Neural cell (in vitro differentiated cells): ENCODE measurements at regions not wholly inside any gene's neighbourhood (a gene's known extent, or its start where the extent isn't known, plus 50 kb on each side); places are given as distances from the start of the nearest gene placed in this dataset.

Source experiments
- H2AFZ ChIP-seq: fragments of 200-600, 300-800 bp; sonication (generic), shearing (Covaris generic); 2 replicates; pipeline ENCODE4 v1.6.0; 2014; ENCODE audit warnings: low read depth, mild to moderate bottlenecking, antibody characterized with exemption, low read length, moderate library complexity
- H3F3A ChIP-seq: fragments of 200-600 bp; shearing (Covaris generic); 2 replicates; pipeline ENCODE4 v1.6.1; 2016; ENCODE audit warnings: mild to moderate bottlenecking, moderate library complexity, mixed read lengths, antibody characterized with exemption, low read length; ENCODE audit not compliant: insufficient read depth, poor library complexity, severe bottlenecking
- H3K27ac ChIP-seq: fragments of 200-600, 300-800 bp; sonication (generic), shearing (Covaris generic); 2 replicates; pipeline ENCODE4 v1.5.1; 2014; ENCODE audit warnings: mild to moderate bottlenecking, low read length, moderate library complexity
- H3K27me3 ChIP-seq: fragments of 300-800, 200-600 bp; sonication (generic), shearing (Covaris generic); 2 replicates; pipeline ENCODE4 v1.6.0; 2014; ENCODE audit warnings: mild to moderate bottlenecking, low read depth, low read length, moderate library complexity; ENCODE audit not compliant: insufficient read depth
- H3K36me3 ChIP-seq: fragments of 300-800, 200-600 bp; sonication (generic), shearing (Covaris generic); 2 replicates; pipeline ENCODE4 v1.5.1; 2014; ENCODE audit warnings: mild to moderate bottlenecking, antibody characterized with exemption, low read length, moderate library complexity; ENCODE audit not compliant: insufficient read depth
- H3K4me2 ChIP-seq: fragments of 300-800, 200-600 bp; sonication (generic), shearing (Covaris generic); 2 replicates; pipeline ENCODE4 v1.6.0; 2014; ENCODE audit warnings: mild to moderate bottlenecking, low read length
- H3K4me3 ChIP-seq: fragments of 300-800, 200-600 bp; sonication (generic), shearing (Covaris generic); 2 replicates; pipeline ENCODE4 v1.5.1; 2014; ENCODE audit warnings: mild to moderate bottlenecking, low read length, moderate library complexity
- H3K79me2 ChIP-seq: fragments of 200-600 bp; shearing (Covaris generic); replicated peaks from 2 replicates; pipeline ENCODE4 v1.6.0; 2014; ENCODE audit warnings: mild to moderate bottlenecking, low read length, moderate library complexity; ENCODE audit not compliant: insufficient read depth
- H3K9ac ChIP-seq: fragments of 300-800, 200-600 bp; sonication (generic), shearing (Covaris generic); 2 replicates; pipeline ENCODE4 v1.6.1; 2016; ENCODE audit warnings: mild to moderate bottlenecking, low read length, mixed read lengths
- H3K9me2 ChIP-seq: fragments of 200-600 bp; shearing (Covaris generic); 2 replicates; pipeline ENCODE4 v1.6.1; 2016; ENCODE audit warnings: mild to moderate bottlenecking, low read length, mixed read lengths; ENCODE audit not compliant: insufficient read depth
- H3K9me3 ChIP-seq: fragments of 200-600, 300-800 bp; sonication (generic), shearing (Covaris generic); 2 replicates; pipeline ENCODE4 v1.6.1; 2016; ENCODE audit warnings: mild to moderate bottlenecking, mixed run types, low read length, moderate library complexity, mixed read lengths
- H4K20me1 ChIP-seq: fragments of 200-600 bp; shearing (Covaris generic); 2 replicates; pipeline ENCODE4 v1.6.1; 2016; ENCODE audit warnings: mild to moderate bottlenecking, mixed run types; ENCODE audit not compliant: insufficient read depth
- CTCF ChIP-seq: fragments of 450-650 bp; IDR thresholded peaks from 2 replicates; pipeline ENCODE4 v1.5.1; 2014; ENCODE audit warnings: antibody characterized with exemption, mild to moderate bottlenecking, moderate library complexity; ENCODE audit not compliant: poor library complexity, severe bottlenecking
- EP300 ChIP-seq: fragments of 450-650 bp; conservative IDR thresholded peaks from 2 replicates; pipeline ENCODE4 v1.6.1; 2014; ENCODE audit warnings: antibody characterized with exemption, mild to moderate bottlenecking, moderate library complexity; ENCODE audit not compliant: poor library complexity, severe bottlenecking
- EZH2 ChIP-seq: fragments of 200-600, 300-800 bp; shearing (Covaris generic), sonication (generic); IDR thresholded peaks from 2 replicates; pipeline ENCODE4 v1.6.1; 2014; ENCODE audit warnings: antibody characterized with exemption, low read length, borderline replicate concordance, mild to moderate bottlenecking; ENCODE audit not compliant: insufficient read depth, poor library complexity, severe bottlenecking
- MXI1 ChIP-seq: fragments of 450-650 bp; conservative IDR thresholded peaks from 2 replicates; pipeline ENCODE4 v1.6.1; 2014; ENCODE audit warnings: antibody characterized with exemption, mild to moderate bottlenecking; ENCODE audit not compliant: poor library complexity, severe bottlenecking
- POLR2AphosphoS5 ChIP-seq: IDR thresholded peaks from 2 replicates; pipeline ENCODE4 v1.6.1; 2012
- RAD21 ChIP-seq: fragments of 450-650 bp; conservative IDR thresholded peaks from 2 replicates; pipeline ENCODE4 v1.6.1; 2014; ENCODE audit warnings: antibody characterized with exemption, mild to moderate bottlenecking, moderate library complexity
- REST ChIP-seq: IDR thresholded peaks from 2 replicates; pipeline ENCODE4 v1.6.1; 2012; ENCODE audit warnings: borderline replicate concordance
- SMC3 ChIP-seq: fragments of 450-650 bp; conservative IDR thresholded peaks from 2 replicates; pipeline ENCODE4 v1.6.1; 2014; ENCODE audit warnings: antibody characterized with exemption, mild to moderate bottlenecking, moderate library complexity; ENCODE audit not compliant: poor library complexity
- TAF1 ChIP-seq: IDR thresholded peaks from 2 replicates; pipeline ENCODE4 v1.6.1; 2012; ENCODE audit warnings: low read depth

GRCh38 chr14:76937181-76938091, 91.1 kb downstream of the IRF2BPL start:
- Histone ChIP-seq H3K9me3 (no peaks in the 10 kb centered on the region), H4K20me1 (no peaks in the 10 kb centered on the region), H3K9ac (peak overlapping the region; percentile 64), H3K79me2 (no peaks in the 10 kb centered on the region), H3F3A (no peaks in the 10 kb centered on the region), H3K4me3 (peak overlapping the region; percentile 40), H3K27me3 (no peaks in the 10 kb centered on the region), H2AFZ (no peak overlapping the region), H3K9me2 (no peaks in the 10 kb centered on the region), H3K36me3 (no peaks in the 10 kb centered on the region), H3K27ac (peak overlapping the region; percentile 89), H3K4me2 (peak overlapping the region; percentile 21)
- peak; percentile 55 for TF ChIP-seq RAD21
- TF ChIP-seq REST, result peak; percentile 66
- TF ChIP-seq EZH2, result no peak
- peak; percentile 67 for TF ChIP-seq EP300
- no peak for TF ChIP-seq TAF1
- TF ChIP-seq MXI1, result peak; percentile 28
- no peak for TF ChIP-seq CTCF
- peak; percentile 47 for TF ChIP-seq SMC3
- peak; percentile 52 for TF ChIP-seq POLR2AphosphoS5

GRCh38 chr14:76936483-76936882, 92.0 kb downstream of the IRF2BPL start:
- TF ChIP-seq EP300 (no peak), MXI1 (no peak), EZH2 (no peak), CTCF (no peak), RAD21 (no peak), TAF1 (no peak), SMC3 (no peak), POLR2AphosphoS5 (no peak), REST (no peak)
- Histone ChIP-seq H3K4me2 (no peak overlapping the region), H3K9me3 (no peaks in the 10 kb centered on the region)

More at GRCh38 chr14:76936483-76936882, 92.0 kb downstream of the IRF2BPL start:
- no peaks in the 10 kb centered on the region for H3K9me2 ChIP-seq
- H3K4me3 ChIP-seq, result no peak overlapping the region
- no peaks in the 10 kb centered on the region for H4K20me1 ChIP-seq
- H3K79me2 ChIP-seq, result no peaks in the 10 kb centered on the region
- no peaks in the 10 kb centered on the region for H3K36me3 ChIP-seq
- H3K27ac ChIP-seq, result peak overlapping the region; percentile 89
- H3K27me3 ChIP-seq, result no peaks in the 10 kb centered on the region
- H3F3A ChIP-seq, result no peaks in the 10 kb centered on the region
- no peak overlapping the region for H2AFZ ChIP-seq
- peak overlapping the region; percentile 64 for H3K9ac ChIP-seq
